DND-41 (cell line): ENCODE measurements at regions not wholly inside any gene's neighbourhood (a gene's known extent, or its start where the extent isn't known, plus 50 kb on each side); places are given as distances from the start of the nearest gene placed in this dataset.

Experiments
- ATAC-seq: fragments of 200-7000 bp; cut with Tn5 transposase; 3 replicates; pipeline ENCODE4 v1.9.1; 2021; ENCODE audit warnings: low read depth; ENCODE audit not compliant: insufficient read depth
- DNase-seq: peaks from one replicate; pipeline ENCODE4 v3.0.0-alpha.2; 2020
- H2AFZ ChIP-seq: 2 replicates; pipeline ENCODE4 v1.6.0; 2012; ENCODE audit warnings: low read depth, low read length
- H3K27ac ChIP-seq: 2 replicates; pipeline ENCODE4 v1.5.1; 2012; ENCODE audit warnings: low read length, inconsistent platforms
- H3K27me3 ChIP-seq: fragments of 200-600 bp; sonication (generic); 2 replicates; pipeline ENCODE4 v1.6.0; 2012; ENCODE audit warnings: low read length, mild to moderate bottlenecking, inconsistent platforms; ENCODE audit not compliant: insufficient read depth, poor library complexity
- H3K36me3 ChIP-seq: 2 replicates; pipeline ENCODE4 v1.5.1; 2012; ENCODE audit warnings: low read length, inconsistent platforms; ENCODE audit not compliant: insufficient read depth
- H3K4me1 ChIP-seq: 2 replicates; pipeline ENCODE4 v1.5.1; 2012; ENCODE audit warnings: mild to moderate bottlenecking, low read length; ENCODE audit not compliant: insufficient read depth
- H3K4me2 ChIP-seq: 2 replicates; pipeline ENCODE4 v1.6.0; 2012; ENCODE audit warnings: mild to moderate bottlenecking, moderate library complexity, low read length, inconsistent platforms; ENCODE audit not compliant: insufficient read depth
- H3K4me3 ChIP-seq, 2 experiments: fragments of 200-600 bp in 1 of 2; shearing (Covaris generic) in 1 of 2; 2 replicates each; pipeline ENCODE4 v1.5.1; 2012 to 2016; ENCODE audit warnings: inconsistent platforms in 2 of 2, low read length in 2 of 2, mild to moderate bottlenecking in 2 of 2, low read depth in 1 of 2, moderate library complexity in 1 of 2
- H3K79me2 ChIP-seq: 2 replicates; pipeline ENCODE4 v1.6.0; 2012; ENCODE audit warnings: low read length, inconsistent platforms; ENCODE audit not compliant: insufficient read depth
- H3K9ac ChIP-seq: 2 replicates; pipeline ENCODE4 v1.6.0; 2012; ENCODE audit warnings: low read depth, mild to moderate bottlenecking, inconsistent platforms, low read length, moderate library complexity
- H3K9me3 ChIP-seq: 2 replicates; pipeline ENCODE4 v1.5.1; 2012; ENCODE audit warnings: low read length, moderate library complexity, mild to moderate bottlenecking, inconsistent platforms; ENCODE audit not compliant: insufficient read depth, severe bottlenecking
- H4K20me1 ChIP-seq: 2 replicates; pipeline ENCODE4 v1.6.0; 2012; ENCODE audit warnings: low read length; ENCODE audit not compliant: insufficient read depth
- CTCF ChIP-seq: IDR thresholded peaks from 2 replicates; pipeline ENCODE4 v1.5.1; 2012; ENCODE audit warnings: borderline replicate concordance, low read length, moderate library complexity, mild to moderate bottlenecking; ENCODE audit not compliant: poor library complexity, severe bottlenecking; ENCODE audit errors: extremely low read depth
- EZH2 ChIP-seq: IDR thresholded peaks from 3 replicates; pipeline ENCODE4 v1.6.1; 2012; ENCODE audit warnings: borderline replicate concordance, low read depth, mild to moderate bottlenecking, moderate library complexity, low read length, inconsistent platforms; ENCODE audit not compliant: severe bottlenecking

DNA sequence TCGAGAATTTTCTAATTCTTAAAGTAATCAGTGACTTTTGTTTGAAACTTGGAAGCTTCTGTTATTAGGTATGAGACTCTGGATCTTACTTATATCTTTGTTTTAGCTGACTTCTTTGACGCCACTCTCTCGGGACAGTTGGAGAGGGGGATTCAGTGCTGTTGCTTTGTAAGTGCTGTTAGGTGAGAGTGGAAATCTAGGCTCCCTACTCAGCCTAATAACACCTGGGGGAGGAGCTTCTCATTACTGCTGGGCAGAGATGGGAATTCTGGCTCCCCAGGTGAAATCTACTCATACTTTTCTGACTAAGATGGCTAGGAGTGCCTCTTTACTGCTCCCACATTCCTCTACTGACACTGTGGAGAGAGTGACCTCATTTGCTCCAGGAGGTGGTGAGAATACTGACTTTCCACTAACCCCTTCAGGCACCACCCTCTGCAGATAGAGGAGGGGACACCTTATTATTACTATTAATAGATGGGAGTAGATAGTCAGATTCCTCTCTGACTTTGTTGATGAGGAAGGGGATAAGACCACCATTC lies 324.9 kb upstream of the SPRY2 start:
- Histone ChIP-seq H3K36me3 (no peaks in the 10 kb centered on the region), H3K27me3 (no peaks in the 10 kb centered on the region), H2AFZ (no peak overlapping the region), H3K4me1 (no peaks in the 10 kb centered on the region), H3K4me3 (no peak overlapping the region), H4K20me1 (no peaks in the 10 kb centered on the region), H3K79me2 (no peaks in the 10 kb centered on the region), H3K4me2 (no peak overlapping the region), H3K9ac (no peak overlapping the region), H3K9me3 (no peaks in the 10 kb centered on the region), H3K27ac (no peak overlapping the region)
- no peak for DNase-seq
- ATAC-seq: no peak
- TF ChIP-seq EZH2: no peak
- no peak for TF ChIP-seq CTCF

GRCh38 chr13:80664950-80665349 lies 324.0 kb upstream of the SPRY2 start:
- DNase-seq: no peak
- Histone ChIP-seq H3K27ac (no peak overlapping the region), H3K36me3 (no peaks in the 10 kb centered on the region), H4K20me1 (no peaks in the 10 kb centered on the region), H3K4me1 (no peaks in the 10 kb centered on the region), H3K79me2 (no peaks in the 10 kb centered on the region), H3K4me3 (no peak overlapping the region), H2AFZ (no peak overlapping the region), H3K9ac (no peak overlapping the region), H3K9me3 (no peaks in the 10 kb centered on the region), H3K27me3 (no peaks in the 10 kb centered on the region), H3K4me2 (no peak overlapping the region)
- TF ChIP-seq EZH2: no peak
- no peak for TF ChIP-seq CTCF
- no peak for ATAC-seq

DNA sequence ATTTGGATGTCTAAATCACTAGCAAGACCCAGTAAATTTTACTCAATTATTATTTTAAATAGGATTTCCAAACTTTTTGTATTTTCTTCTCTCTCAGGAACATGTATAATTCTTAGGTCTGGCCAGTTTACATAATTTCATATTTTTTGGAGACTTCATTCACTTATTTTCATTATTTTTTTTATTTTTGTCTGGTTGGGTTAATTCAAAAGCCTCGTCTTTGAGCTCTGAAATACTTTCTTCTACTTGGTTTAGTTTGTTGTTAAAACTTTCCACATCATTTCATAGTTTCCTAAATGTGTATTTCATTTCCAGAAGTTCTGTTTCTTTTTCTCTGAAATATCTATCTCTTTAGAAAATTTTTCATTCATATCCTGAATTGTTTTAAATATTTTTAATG lies 322.9 kb upstream of the SPRY2 start:
- H3K79me2 ChIP-seq: no peaks in the 10 kb centered on the region
- no peak for DNase-seq
- TF ChIP-seq CTCF (no peak), EZH2 (no peak)

GRCh38 chr13:80658705-80659104 lies 317.8 kb upstream of the SPRY2 start:
- no peaks in the 10 kb centered on the region for H4K20me1 ChIP-seq
- no peak for DNase-seq
- ATAC-seq: no peak
- no peak overlapping the region for H3K4me3 ChIP-seq
- H3K27me3 ChIP-seq: no peaks in the 10 kb centered on the region
- H3K4me1 ChIP-seq: no peaks in the 10 kb centered on the region
- no peaks in the 10 kb centered on the region for H3K9me3 ChIP-seq
- TF ChIP-seq CTCF: no peak
- TF ChIP-seq EZH2: no peak
- no peak overlapping the region for H3K4me2 ChIP-seq
- H2AFZ ChIP-seq: no peak overlapping the region
- no peak overlapping the region for H3K9ac ChIP-seq
- H3K79me2 ChIP-seq: no peaks in the 10 kb centered on the region
- no peaks in the 10 kb centered on the region for H3K36me3 ChIP-seq
- H3K27ac ChIP-seq: no peak overlapping the region

More for the DNA sequence above, 322.9 kb upstream of the SPRY2 start:
- Histone ChIP-seq H2AFZ (no peak overlapping the region), H4K20me1 (no peaks in the 10 kb centered on the region), H3K27ac (no peak overlapping the region), H3K9me3 (no peaks in the 10 kb centered on the region), H3K36me3 (no peaks in the 10 kb centered on the region), H3K9ac (no peak overlapping the region), H3K27me3 (no peaks in the 10 kb centered on the region), H3K4me2 (no peak overlapping the region), H3K4me1 (no peaks in the 10 kb centered on the region), H3K4me3 (no peak overlapping the region)
- ATAC-seq: no peak
